Fibroblast of villous mesenchyme (primary cell): ENCODE measurements at regions not wholly inside any gene's neighbourhood (a gene's known extent, or its start where the extent isn't known, plus 50 kb on each side); places are given as distances from the start of the nearest gene placed in this dataset.

Source experiments
- DNase-seq: peaks from one replicate; pipeline ENCODE4 v3.0.0-alpha.2; 2010; ENCODE audit warnings: low read depth
- H3K4me3 ChIP-seq: 2 replicates; pipeline ENCODE4 v1.5.1; 2011; ENCODE audit warnings: low read depth, mild to moderate bottlenecking, low read length
- CTCF ChIP-seq: IDR thresholded peaks from 2 replicates; pipeline ENCODE4 v1.5.1; 2012; ENCODE audit warnings: low read depth, mild to moderate bottlenecking, low read length; ENCODE audit not compliant: insufficient read depth

- no peak for TF ChIP-seq CTCF
- DNase-seq: no peak
- H3K4me3 ChIP-seq: no peak overlapping the region
These were observed 112.1 kb upstream of the DRD2 start for GRCh38 chr11:113587308-113587739.

- no peak for TF ChIP-seq CTCF
- DNase-seq: no peak
- H3K4me3 ChIP-seq: no peak overlapping the region
These were observed 109.2 kb upstream of the DRD2 start for GRCh38 chr11:113584371-113584770.

GRCh38 chr11:113581713-113582112 is 106.5 kb upstream of the DRD2 start:
- H3K4me3 ChIP-seq: no peak overlapping the region
- DNase-seq: no peak
- TF ChIP-seq CTCF: no peak

- TF ChIP-seq CTCF: no peak
- H3K4me3 ChIP-seq: no peak overlapping the region
- no peak for DNase-seq
These were observed 104.2 kb upstream of the DRD2 start for GRCh38 chr11:113579292-113579940.

- no peak for TF ChIP-seq CTCF
- no peak for DNase-seq
These were observed 103.6 kb upstream of the DRD2 start for GRCh38 chr11:113578715-113579250.

GRCh38 chr11:113578033-113578380 is 102.8 kb upstream of the DRD2 start:
- no peak for TF ChIP-seq CTCF
- no peak for DNase-seq
- no peak overlapping the region for H3K4me3 ChIP-seq

More at GRCh38 chr11:113578715-113579250, 103.6 kb upstream of the DRD2 start:
- H3K4me3 ChIP-seq: no peak overlapping the region

GRCh38 chr11:113577356-113578032 is 102.3 kb upstream of the DRD2 start:
- no peak for DNase-seq
- H3K4me3 ChIP-seq: no peak overlapping the region
- no peak for TF ChIP-seq CTCF
